ENCODE measurements at regions not wholly inside any gene's neighbourhood (a gene's known extent, or its start where the extent isn't known, plus 50 kb on each side); places are given as distances from the start of the nearest gene placed in this dataset.

DNA sequence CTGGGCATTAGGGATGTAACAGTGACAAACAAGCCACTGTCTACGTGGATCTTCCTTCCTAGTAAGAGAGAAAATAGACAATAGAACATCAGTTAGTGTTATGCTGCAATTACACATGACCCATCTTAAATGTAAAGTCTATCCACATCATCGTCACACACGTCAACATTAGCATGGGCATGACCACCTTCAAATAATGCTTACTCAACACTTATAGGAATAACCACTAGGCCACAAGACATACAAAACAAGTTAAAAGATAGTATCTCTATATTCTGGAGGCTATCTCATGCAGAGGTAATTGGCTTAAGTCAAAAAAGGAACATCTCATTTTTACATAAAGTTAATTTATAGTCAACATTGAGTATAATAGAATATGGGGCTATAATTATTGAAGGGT is 156.5 kb downstream of the MOXD1 start:
- H3K4me1 Mint-ChIP-seq: no peaks in the 10 kb centered on the region
- peaks cover 2% of the 10 kb centered on the region for H3K27me3 Mint-ChIP-seq
- no peak overlapping the region for H3K4me3 Mint-ChIP-seq
- DNase-seq: no peak
- no peak overlapping the region for H3K27ac Mint-ChIP-seq
- ATAC-seq: no peak
- H3K9me3 Mint-ChIP-seq: no peaks in the 10 kb centered on the region
- H3K36me3 Mint-ChIP-seq (ENCODE audit: low read depth): no peaks in the 10 kb centered on the region

DNA sequence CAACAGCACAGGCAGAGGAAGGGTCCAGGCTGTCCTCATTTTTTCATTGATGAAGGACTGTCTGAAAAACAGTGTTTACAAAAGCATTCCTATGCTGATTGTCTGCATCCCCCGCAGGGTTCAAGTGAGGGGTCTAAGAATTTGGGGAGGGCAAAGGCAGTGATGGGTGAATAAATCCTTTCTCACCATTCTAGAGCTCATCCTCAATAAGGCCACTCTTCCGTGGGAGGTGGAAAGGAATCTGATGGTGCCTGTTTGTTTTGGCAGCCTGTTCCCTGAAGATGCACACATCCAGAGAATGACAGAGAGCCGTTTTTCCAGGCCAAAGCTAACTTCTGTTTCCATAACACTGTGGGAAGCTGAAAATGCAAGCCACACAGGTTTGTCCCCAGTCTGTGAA is 164.5 kb downstream of the MOXD1 start:
- Mint-ChIP-seq H3K27me3 (peaks cover 10% of the 10 kb centered on the region), H3K9me3 (no peaks in the 10 kb centered on the region), H3K27ac (no peak overlapping the region), H3K4me3 (no peak overlapping the region), H3K36me3 (ENCODE audit: low read depth) (no peaks in the 10 kb centered on the region), H3K4me1 (no peaks in the 10 kb centered on the region)
- ATAC-seq (no peak), DNase-seq (no peak)

DNA sequence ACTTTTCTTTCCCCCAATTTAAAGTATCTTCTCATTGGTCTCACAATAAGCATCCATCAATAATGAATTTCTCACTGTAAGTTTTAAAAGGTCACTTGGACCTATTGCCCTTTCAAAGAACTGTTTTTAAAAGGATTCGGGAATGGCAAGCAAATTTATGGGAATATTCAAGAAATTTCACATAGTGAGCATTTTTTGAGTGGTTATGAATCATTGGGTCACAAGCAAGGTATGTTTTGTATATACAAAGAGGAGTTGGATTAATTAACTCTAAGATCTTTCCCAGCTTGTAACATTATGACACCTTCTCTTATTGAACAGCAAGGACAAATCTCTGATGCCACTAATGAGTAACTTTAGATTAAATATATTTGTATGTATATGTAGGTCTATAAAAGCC is 165.0 kb downstream of the MOXD1 start:
- Mint-ChIP-seq H3K27ac (no peak overlapping the region), H3K27me3 (peaks cover 10% of the 10 kb centered on the region), H3K4me1 (no peaks in the 10 kb centered on the region), H3K4me3 (no peak overlapping the region), H3K36me3 (ENCODE audit: low read depth) (no peaks in the 10 kb centered on the region), H3K9me3 (no peaks in the 10 kb centered on the region)
- ATAC-seq (no peak), DNase-seq (no peak)

DNA sequence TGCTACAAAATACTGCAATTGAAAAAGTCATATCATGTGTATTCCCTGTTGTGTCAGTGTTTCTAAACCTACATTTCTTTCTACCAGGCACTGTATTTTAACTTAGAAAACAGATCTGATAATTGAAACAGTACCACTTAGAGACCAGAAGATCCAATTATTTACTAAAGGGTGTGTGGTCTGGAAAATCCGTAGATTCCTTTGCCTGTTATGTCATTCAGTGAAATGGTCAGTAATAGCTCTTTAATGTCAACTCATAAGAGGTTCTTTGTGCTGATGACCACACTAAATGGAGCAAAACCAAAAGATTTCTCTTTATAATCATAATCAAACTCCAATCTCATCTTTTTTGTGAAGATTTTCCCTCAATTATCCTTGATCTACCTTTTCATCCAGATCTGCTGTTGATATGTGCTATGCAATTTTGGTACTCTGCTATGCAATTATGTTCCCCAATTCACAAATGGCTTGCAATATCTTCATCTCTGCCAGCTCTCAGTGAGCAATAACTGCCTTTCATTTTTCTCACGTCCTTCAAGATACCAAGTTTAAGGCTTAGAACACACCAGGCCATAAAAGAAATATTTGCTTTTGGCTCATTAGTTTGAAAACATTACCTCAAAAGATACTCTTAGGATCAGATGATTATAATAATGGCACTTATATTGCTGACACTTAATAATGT is 165.5 kb downstream of the MOXD1 start:
- no peak for ATAC-seq
- no peaks in the 10 kb centered on the region for H3K4me1 Mint-ChIP-seq

DNA sequence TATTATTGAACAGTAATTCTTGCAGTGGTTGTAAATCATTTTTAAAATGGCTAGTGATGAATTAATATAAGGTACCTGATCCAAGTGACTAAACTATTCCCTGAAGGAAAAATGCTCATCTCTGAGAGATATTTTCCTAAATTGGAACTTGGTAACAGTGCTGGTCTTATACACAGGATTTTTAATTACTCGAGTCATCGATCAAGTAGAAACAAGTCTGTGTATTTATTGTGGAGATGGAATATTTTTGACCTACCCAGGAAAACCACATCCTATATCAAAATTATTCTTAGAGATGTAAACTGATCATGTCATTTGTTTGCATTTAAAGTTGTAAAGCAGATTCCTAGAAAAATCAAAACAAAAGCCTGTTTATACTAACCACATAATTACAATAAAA is 166.9 kb downstream of the MOXD1 start:
- ATAC-seq (no peak), DNase-seq (no peak)
- no peak overlapping the region for H3K4me3 Mint-ChIP-seq
- H3K4me1 Mint-ChIP-seq: no peaks in the 10 kb centered on the region
- H3K9me3 Mint-ChIP-seq: no peaks in the 10 kb centered on the region
- no peaks in the 10 kb centered on the region for H3K36me3 Mint-ChIP-seq (ENCODE audit: low read depth)
- H3K27ac Mint-ChIP-seq: no peak overlapping the region
- H3K27me3 Mint-ChIP-seq: peaks cover 10% of the 10 kb centered on the region

More for the DNA sequence above, 165.5 kb downstream of the MOXD1 start:
- H3K27me3 Mint-ChIP-seq: peaks cover 10% of the 10 kb centered on the region
- no peak overlapping the region for H3K27ac Mint-ChIP-seq
- no peak overlapping the region for H3K4me3 Mint-ChIP-seq
- H3K9me3 Mint-ChIP-seq: no peaks in the 10 kb centered on the region
- no peaks in the 10 kb centered on the region for H3K36me3 Mint-ChIP-seq (ENCODE audit: low read depth)
- DNase-seq: no peak

DNA sequence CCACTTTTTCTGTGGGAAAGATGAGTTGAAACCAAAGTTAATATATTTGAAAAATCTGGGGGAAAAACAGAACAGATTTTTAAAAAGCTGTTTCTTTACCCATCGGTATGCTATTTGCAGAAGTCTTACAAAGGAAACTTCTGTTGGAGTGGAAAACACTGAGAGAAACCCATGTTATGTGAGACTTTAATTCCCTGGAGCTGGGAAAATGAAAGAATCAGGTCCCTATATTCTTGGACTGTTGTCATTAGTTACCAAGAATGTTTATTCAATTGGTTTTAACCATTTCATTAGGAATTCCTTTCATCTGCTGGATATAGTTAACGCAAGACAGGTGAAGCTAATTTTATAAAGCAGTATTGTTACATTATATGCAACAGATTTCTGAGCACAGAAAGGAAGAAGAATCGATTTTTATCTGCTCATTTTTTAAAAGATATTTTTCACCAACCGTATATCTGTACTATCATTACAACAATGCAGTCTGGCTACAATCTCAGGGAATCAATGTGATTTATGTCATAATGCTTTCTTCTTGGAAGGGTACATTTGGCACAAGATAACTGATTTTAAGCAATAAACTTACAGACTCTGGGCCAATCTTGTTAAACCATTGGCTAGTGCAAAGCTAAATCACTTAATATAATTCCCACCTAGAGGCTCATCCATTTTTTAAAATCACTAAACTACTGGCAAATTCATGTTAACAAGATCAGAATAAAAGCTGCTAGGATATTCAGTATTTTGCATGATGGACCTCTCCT is 170.0 kb downstream of the MOXD1 start:
- Mint-ChIP-seq H3K9me3 (no peaks in the 10 kb centered on the region), H3K27me3 (peaks cover 8% of the 10 kb centered on the region), H3K4me1 (no peaks in the 10 kb centered on the region), H3K27ac (no peak overlapping the region), H3K4me3 (no peak overlapping the region), H3K36me3 (ENCODE audit: low read depth) (no peaks in the 10 kb centered on the region)
- DNase-seq (no peak), ATAC-seq (no peak)

DNA sequence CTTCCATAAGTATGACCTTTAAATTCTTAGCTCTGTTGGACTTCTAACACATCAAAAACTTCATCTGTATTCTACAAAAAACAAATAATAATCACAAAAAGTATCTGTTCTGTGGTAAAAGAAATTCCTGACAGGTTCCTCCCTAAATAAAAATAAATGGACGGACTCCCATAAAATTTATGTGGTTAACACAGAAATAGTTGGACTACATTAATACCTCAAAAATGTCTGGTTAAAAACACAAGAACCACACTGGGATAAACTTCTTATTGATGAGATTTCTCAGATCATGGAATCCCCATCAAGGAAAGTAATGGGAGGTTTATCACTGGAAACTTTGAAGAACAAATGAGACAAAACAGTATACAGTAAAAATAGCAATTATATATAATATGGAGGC is 172.4 kb downstream of the MOXD1 start:
- H3K36me3 Mint-ChIP-seq (ENCODE audit: low read depth): no peaks in the 10 kb centered on the region
- DNase-seq (no peak), ATAC-seq (no peak)
- peaks cover 2% of the 10 kb centered on the region for H3K27me3 Mint-ChIP-seq
- H3K27ac Mint-ChIP-seq: no peak overlapping the region
- no peaks in the 10 kb centered on the region for H3K4me1 Mint-ChIP-seq
- peaks cover 19% of the 10 kb centered on the region for H3K9me3 Mint-ChIP-seq
- H3K4me3 Mint-ChIP-seq: no peak overlapping the region

DNA sequence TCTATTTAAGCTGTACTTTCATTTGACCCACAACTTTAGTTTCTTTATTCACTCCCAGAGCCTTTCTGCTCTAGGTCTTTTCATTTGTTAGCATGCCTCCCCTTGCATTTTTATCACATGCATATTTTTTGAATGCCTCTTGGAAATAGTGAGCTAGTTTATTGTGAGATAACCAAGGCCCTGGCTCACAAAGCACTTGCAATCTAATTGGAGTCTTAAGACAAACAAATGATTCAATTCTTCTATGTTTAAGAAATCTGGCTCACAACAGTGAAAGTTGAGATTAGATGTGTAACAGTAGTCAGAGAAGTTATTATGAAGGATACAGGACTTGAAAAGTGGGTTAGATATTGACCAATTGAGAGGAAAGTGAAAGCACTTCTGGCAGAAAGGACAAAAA is 173.4 kb downstream of the MOXD1 start:
- Mint-ChIP-seq H3K4me3 (no peak overlapping the region), H3K36me3 (ENCODE audit: low read depth) (no peaks in the 10 kb centered on the region), H3K27ac (no peak overlapping the region), H3K27me3 (peaks cover 2% of the 10 kb centered on the region), H3K9me3 (peaks cover 19% of the 10 kb centered on the region), H3K4me1 (no peaks in the 10 kb centered on the region)
- ATAC-seq: no peak
- DNase-seq: no peak

DNA sequence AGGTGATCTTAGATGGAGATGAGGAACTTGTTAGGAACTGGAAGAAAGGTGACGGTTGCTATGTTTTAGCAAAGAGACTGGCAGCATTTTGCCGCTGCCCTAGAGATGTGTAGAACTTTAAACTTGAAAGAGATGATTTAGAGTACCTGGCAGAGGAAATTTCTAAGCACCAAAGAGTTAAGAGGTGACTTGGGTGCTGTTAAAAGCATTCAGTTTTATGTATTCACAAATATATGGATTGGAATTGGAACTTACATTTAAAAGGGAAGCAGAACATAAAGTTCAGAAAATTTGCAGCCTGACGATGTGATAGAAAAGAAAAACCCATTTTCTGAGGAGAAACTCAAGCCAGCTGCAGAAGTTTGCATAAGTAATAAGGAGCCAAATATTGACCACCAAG is 176.3 kb downstream of the MOXD1 start:
- ATAC-seq (no peak), DNase-seq (no peak)
- peaks cover 2% of the 10 kb centered on the region for H3K27me3 Mint-ChIP-seq
- no peaks in the 10 kb centered on the region for H3K36me3 Mint-ChIP-seq (ENCODE audit: low read depth)
- H3K4me3 Mint-ChIP-seq: no peak overlapping the region
- no peaks in the 10 kb centered on the region for H3K4me1 Mint-ChIP-seq
- H3K27ac Mint-ChIP-seq: no peak overlapping the region
- peaks cover 19% of the 10 kb centered on the region for H3K9me3 Mint-ChIP-seq

DNA sequence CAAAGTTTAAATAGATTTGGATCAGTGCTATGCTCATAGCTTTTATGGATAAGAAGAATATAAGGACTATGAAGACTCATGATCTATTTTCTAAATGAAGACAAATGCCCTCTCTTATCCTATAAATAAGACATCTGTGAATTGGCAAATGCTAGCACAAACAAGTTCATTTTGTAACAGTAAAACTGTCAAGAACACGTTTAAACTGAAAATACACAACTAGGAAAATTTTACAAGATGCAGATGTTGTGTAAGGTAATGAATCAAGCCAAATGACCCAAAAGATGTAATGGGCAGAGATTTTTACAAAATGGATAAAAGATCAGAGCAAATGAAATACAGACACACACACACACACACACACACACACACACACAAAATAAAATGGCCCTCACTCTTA is 180.5 kb downstream of the MOXD1 start:
- ATAC-seq: no peak
- H3K36me3 Mint-ChIP-seq (ENCODE audit: low read depth): no peaks in the 10 kb centered on the region
- H3K27me3 Mint-ChIP-seq: peaks cover 9% of the 10 kb centered on the region
- H3K4me1 Mint-ChIP-seq: no peaks in the 10 kb centered on the region
- peaks cover 15% of the 10 kb centered on the region for H3K9me3 Mint-ChIP-seq
- no peak for DNase-seq
- H3K4me3 Mint-ChIP-seq: no peak overlapping the region
- H3K27ac Mint-ChIP-seq: no peak overlapping the region

DNA sequence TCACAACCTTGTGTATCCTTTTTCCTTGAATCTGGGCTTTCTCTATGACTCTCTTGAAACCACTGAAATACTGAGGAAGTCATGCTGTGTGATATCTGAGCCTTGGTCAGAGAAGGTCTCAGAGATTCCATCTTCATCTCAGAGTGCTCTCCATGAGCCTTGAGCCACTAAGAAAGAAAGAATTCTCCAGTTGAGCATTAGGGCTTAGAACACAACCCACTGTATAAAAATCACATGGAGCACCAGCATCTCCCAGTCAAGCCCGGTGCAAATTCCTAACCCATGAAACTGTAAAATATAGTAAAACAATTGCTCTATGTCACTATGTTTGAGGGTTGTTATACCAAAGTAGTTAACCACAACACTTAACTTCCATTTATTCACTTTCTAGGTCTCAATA is 181.4 kb downstream of the MOXD1 start:
- Mint-ChIP-seq H3K27me3 (peaks cover 9% of the 10 kb centered on the region), H3K4me3 (no peak overlapping the region), H3K9me3 (peaks cover 9% of the 10 kb centered on the region), H3K27ac (no peak overlapping the region), H3K4me1 (no peaks in the 10 kb centered on the region), H3K36me3 (ENCODE audit: low read depth) (no peaks in the 10 kb centered on the region)
- DNase-seq: no peak
- no peak for ATAC-seq

DNA sequence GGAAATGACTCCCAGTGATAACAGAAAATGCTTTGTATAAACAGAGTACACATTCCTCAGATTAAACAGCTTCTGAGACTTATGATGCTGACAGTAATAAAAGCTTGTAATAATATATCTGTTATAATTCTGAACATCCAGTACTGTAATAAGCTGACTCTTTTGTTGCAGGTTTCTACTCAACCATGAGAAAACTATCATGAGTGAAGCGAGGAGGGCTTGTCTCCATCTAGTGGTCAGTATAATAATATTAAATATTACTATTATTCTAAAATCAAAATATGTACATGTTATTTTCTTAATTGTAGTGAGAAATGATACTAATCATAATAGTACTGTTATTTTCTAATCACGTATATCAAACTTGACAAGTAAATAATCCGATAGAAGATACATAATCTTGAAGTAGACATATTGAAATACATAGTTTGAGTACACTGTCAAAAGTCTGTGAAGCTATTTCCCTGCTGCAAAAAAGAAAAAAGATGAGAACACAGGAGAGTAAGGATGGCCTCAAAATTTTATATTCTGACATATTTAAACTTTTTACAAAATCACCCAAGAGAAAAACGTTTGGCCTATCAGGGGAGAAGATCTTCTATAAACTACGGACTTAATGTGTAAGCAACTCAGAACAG is 183.1 kb downstream of the MOXD1 start:
- Mint-ChIP-seq H3K4me3 (no peak overlapping the region), H3K4me1 (no peaks in the 10 kb centered on the region), H3K9me3 (no peaks in the 10 kb centered on the region), H3K27ac (no peak overlapping the region), H3K27me3 (peaks cover 9% of the 10 kb centered on the region), H3K36me3 (ENCODE audit: low read depth) (no peaks in the 10 kb centered on the region)
- ATAC-seq: no peak
- DNase-seq: no peak

DNA sequence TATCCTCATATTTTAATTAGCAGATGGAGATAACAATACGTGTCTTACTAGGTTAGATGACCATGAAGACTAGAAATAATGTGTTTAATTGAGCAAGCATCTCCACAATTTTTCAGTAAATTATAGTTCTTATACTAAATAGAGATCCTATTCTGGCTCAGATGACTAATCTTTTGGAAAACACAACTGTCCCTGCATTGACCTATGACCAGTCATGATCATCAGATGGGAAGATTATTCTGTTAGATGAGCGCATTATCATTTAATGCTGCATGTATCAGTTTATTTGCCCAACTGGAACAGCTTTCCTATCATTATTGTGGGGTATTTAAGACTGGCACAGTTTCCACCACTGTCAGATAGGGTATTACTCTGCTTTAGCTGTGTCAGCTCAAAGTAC is 185.5 kb downstream of the MOXD1 start:
- Mint-ChIP-seq H3K4me1 (no peaks in the 10 kb centered on the region), H3K27ac (no peak overlapping the region), H3K4me3 (no peak overlapping the region), H3K9me3 (no peaks in the 10 kb centered on the region), H3K36me3 (ENCODE audit: low read depth) (no peaks in the 10 kb centered on the region), H3K27me3 (peaks cover 9% of the 10 kb centered on the region)
- ATAC-seq (no peak), DNase-seq (no peak)

DNA sequence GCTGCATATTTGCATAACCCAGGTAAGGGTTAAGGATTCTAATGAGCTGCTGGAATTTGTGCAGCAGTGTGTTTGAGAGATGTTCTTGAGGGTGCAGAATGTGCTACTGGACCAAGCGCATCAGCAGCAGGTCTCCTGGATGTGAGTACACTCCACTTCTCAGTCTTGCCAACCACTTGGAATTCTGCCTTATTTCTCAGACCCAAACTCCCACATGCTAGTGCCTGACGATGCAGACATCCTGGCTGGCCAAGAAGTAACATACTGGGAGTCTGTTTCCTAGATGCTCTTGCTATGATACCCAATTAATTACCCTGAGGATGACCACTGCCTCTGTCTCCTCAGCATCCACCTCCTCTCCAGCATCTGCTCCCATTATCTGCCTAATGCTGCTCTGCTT is 186.6 kb downstream of the MOXD1 start:
- DNase-seq (no peak), ATAC-seq (no peak)
- H3K4me3 Mint-ChIP-seq: no peak overlapping the region
- no peak overlapping the region for H3K27ac Mint-ChIP-seq
- H3K36me3 Mint-ChIP-seq (ENCODE audit: low read depth): no peaks in the 10 kb centered on the region
- no peaks in the 10 kb centered on the region for H3K9me3 Mint-ChIP-seq
- no peaks in the 10 kb centered on the region for H3K4me1 Mint-ChIP-seq
- peaks cover 11% of the 10 kb centered on the region for H3K27me3 Mint-ChIP-seq

DNA sequence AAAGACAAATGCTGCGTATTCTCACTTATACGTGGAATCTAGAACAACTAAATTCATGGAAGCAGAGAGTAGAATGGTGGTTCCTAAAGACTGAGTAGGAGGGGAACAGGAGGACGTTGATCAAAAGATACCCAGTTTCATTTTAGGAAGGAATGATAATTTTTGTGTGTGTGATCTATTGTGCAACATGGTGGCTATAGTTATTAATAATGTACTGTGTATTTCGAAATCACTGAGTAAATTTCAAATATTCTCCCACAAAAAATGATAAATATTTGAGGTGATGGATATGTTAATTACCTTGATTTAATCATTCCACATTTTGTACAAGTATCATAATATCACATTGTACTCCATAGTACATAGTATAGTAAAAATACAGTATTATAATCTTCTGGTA is 187.5 kb downstream of the MOXD1 start:
- H3K4me1 Mint-ChIP-seq: no peaks in the 10 kb centered on the region
- DNase-seq: no peak
- H3K9me3 Mint-ChIP-seq: no peaks in the 10 kb centered on the region
- no peak overlapping the region for H3K4me3 Mint-ChIP-seq
- no peak for ATAC-seq
- no peak overlapping the region for H3K27ac Mint-ChIP-seq
- peaks cover 14% of the 10 kb centered on the region for H3K27me3 Mint-ChIP-seq
- no peaks in the 10 kb centered on the region for H3K36me3 Mint-ChIP-seq (ENCODE audit: low read depth)

Data from activated naive CD8-positive, alpha-beta T cell treated with anti-CD3 and anti-CD28 coated beads, Interleukin-2, amount 50 U/mL, for 24 hours (primary cell).